G401 (cell line): ENCODE measurements at regions not wholly inside any gene's neighbourhood (a gene's known extent, or its start where the extent isn't known, plus 50 kb on each side); places are given as distances from the start of the nearest gene placed in this dataset.
"Not testable (repeated sequence)": the region's sequence is repeated elsewhere in the genome, so short reads cannot be mapped to it uniquely, and the experiment has no call there.

ENCODE experiments used
- DNase-seq: peaks from one replicate; pipeline ENCODE4 v3.0.0-alpha.2; 2015; ENCODE audit warnings: low spot score
- in situ Hi-C: cut with HindIII; loops from 2 replicates; pipeline ENCODE4 v1.10.0; 2016; ENCODE audit warnings: low sequenced_read_pairs, mixed read lengths

DNA sequence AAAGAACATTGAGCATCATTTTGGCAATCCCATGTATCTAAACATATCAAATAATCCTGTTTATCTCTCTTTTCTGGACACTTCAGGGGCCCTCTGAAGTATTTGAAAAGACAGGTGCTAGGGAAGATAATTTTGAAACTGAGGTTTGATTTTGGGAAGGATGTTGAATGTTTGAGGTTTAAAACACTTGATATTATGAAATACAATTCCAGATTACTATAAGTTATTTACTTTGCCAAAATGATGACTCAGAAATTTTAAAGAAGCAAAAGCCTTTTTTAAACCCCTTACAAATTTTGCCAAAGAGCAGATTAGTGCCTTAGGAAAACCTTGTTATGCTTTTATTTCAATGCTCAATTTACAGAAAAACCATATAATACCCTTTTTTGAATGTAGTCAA, 99.1 kb upstream of the ARMC3 start:
- in situ Hi-C loops, result not testable (repeated sequence)

DNA sequence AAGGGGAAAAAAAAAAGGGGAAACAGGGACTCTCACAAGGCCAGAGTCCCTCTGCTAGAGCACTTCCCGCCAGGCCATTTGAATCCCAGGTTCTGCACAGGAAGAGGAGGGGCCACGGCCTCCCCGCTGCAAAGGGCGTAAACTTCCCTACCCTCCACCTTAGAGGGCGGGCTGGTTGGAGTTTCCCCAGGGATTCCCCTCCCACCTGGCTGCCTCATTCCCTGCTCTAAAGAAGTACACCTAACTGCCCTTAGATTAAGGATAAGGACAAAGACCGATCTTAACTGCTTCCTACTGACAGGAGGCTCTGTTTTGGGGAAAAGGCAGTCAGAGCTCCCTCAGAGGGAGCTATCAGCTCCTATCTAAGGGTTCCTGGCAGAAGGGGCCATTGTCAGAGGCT, 102.0 kb upstream of the ARMC3 start:
- no peak for DNase-seq
- in situ Hi-C loops, result no loop called here

More for the DNA sequence above, 99.1 kb upstream of the ARMC3 start:
- not testable (repeated sequence) for DNase-seq

DNA sequence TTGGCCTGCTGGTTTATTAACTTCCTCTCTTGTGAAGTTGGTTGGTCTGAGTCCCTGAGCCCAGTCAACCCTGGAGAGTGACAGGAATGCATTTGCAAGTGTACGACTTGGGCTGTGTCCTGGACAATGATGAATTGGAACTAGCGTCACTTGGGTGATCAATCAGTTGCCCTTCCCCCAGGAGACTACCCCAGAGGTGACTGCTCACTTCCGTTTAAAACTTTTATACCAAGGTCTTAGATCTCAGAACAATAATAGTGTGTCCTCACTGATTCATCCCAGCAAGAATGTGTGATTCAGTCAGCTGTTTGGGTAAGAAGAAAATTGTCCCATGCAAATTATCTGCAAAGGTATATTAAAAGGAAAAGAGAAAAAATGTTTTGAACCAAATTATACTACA, 102.9 kb upstream of the ARMC3 start:
- DNase-seq, result no peak
- in situ Hi-C loops, result no loop called here

DNA sequence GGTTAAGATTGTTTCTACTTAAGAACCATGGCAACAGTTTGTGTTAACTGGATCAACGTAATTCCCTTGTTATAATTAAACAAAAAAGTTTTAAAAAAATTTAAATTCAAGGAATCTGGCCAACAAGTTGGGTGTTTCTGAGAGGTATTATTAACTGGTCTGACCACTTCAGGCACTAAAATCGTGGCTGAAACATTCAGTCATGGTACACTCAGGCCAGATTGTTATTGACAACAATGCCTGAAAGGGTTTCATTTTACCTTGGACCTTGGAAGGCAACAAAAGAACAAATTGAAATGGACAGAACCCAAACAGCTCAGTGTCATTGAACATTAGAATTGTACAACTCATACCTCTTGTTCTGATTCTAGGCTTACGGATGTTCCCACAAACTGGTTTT, 103.3 kb upstream of the ARMC3 start:
- no peak for DNase-seq
- in situ Hi-C loops, result no loop called here

DNA sequence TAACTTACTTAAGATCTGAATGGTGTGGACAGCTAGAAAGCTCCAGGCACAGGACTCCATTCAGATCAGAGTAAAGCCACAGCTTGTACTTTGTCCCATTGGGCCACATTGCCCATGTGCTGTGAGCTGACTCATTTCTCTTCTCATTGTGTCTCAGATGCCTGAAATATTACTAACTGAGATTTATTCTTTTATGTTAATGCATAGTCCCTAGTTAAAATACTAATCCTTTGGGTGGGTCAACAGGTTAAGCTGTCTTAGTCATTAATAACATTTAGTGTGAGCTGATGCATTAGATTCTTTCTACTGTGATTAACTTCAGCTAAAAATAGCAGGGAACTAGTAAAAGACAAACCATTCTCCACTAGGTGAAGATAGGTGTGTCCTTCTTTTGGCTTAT, 104.7 kb upstream of the ARMC3 start:
- DNase-seq, result no peak
- in situ Hi-C loops, result no loop called here

DNA sequence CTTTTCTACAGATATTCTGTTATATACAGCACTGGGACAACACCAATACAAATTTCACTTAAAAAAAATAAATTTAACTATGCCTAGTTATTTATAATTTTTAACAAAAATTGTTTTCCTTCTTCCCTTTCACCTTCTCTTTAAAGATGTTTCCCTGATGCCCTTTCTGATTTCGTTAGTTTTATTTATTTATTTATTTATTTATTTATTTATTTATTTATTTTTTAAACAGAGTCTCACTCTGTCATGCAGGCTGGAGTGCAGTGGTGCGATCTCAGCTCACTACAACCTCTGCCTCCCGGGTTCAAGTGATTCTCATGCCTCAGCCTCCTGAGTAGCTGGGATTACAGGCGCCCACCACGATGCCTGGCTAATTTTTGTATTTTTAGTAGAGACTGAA, 105.9 kb upstream of the ARMC3 start:
- in situ Hi-C loops, DNase-seq: not testable (repeated sequence)

DNA sequence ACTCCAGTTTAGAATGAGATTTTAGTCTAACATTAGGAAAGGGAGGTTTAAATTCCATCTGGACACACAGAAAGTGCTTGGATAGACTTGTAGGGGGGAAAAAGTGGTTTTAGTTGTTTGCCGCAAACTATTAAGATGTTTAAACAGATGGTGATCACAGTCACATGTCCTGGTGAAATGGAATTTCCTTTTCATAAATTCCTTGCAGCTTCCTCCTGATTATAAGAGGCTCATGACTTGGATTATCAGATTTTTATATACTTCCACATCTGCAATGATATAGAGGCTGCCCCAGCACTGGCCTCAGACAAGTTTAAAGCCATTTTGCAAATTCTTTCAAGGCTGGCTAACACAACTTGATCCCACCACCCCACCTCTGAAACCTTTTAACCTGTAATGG, 106.4 kb upstream of the ARMC3 start:
- in situ Hi-C loops, result no loop called here
- DNase-seq, result no peak

DNA sequence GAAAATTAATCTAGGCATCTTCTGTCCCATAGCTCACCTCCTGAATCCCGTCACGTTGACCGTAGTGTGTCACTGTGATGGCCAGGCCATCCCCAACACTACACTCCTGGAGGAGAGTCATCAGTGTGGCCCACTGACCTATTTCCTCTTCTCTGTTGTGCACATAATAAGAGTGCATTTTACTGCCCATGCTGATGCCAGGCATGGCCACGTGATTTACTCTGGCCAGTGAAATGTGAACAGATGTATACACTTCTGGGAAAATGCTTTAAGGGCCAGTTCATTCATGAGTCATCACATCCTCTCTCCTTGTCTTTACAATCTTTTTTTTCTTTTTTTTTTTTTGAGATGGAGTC, 101.9 kb upstream of the PIP4K2A start:
- in situ Hi-C loops, result no loop called here

DNA sequence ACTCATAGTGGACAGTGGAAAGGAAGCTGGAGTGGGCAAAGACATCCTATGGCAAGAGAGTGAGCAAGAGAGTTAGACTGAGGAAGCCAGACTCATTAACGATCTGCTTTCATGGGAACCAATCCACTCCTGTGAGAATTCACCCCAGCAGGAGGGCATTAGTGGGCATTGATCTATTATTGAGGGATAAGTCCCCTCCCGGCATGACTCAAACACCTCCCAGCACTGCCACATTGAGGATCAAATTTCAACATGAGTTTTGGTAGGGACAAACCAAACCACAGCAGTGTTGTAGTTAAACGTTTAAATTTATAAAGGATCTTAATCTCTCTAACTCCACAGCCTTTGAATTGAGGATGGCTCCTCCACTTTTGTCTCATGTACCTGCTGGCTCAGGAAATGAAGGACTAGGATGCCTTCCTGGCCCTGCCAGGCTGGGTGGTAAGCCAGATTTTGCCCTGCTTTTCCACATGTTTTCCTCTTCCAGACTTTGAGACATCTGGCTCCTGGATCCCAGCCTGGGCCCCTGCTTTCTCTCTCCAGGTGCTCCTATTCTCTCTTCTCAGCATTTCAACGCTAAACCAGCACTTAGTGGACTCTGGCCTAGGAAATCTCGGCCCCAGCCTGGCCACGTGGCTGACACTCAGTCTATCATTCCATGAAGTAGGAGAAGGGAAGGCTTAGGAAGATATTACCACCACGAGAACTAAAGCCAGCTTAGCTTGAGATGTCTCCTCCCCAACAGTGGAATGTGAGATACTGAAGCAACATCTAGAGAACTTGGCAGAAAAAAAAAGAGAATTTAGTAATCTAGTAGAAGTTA, 96.5 kb upstream of the PIP4K2A start:
- in situ Hi-C loops, result no loop called here
- DNase-seq, result no peak

More for the DNA sequence above, 101.9 kb upstream of the PIP4K2A start:
- DNase-seq, result no peak

DNA sequence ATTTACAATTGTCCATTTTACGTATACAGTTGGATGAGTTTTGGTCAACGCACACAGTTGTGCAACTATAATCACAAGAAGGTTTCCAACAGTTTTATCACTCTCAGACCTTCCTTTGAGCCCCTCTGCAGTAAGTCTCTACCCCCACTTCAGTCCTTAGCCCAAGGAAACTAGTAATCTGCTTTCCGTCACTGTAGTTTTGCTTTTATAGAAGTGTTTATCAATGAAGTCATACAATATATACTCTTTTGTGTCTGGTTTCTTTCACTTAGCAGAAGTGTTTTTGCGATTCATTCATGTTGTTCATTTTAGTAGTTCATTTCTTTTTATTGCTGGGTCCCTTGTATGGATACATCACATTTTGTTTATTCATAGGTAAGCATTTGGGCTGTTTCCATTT, 92.9 kb upstream of the PIP4K2A start:
- in situ Hi-C loops, result no loop called here
- DNase-seq, result no peak

DNA sequence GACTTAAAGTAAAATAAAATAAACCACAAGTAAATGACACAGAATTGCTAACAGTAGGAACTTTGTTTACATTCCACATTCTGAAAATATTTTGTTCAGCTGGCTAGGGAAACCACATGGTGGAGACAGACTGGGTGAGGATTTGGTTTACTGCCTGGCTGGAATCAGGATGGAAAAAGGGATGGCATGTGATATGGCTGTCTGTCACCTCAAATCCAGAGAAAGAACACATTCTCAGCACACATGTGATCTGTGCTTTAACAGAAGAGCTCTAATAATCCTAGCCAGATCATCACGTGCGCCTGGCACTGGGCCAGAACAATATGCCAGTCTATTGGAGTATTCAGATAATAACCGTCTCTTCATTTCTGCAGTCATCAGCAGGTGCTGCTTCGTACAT, 90.9 kb upstream of the PIP4K2A start:
- in situ Hi-C loops, result no loop called here
- peak; percentile 1 for DNase-seq

DNA sequence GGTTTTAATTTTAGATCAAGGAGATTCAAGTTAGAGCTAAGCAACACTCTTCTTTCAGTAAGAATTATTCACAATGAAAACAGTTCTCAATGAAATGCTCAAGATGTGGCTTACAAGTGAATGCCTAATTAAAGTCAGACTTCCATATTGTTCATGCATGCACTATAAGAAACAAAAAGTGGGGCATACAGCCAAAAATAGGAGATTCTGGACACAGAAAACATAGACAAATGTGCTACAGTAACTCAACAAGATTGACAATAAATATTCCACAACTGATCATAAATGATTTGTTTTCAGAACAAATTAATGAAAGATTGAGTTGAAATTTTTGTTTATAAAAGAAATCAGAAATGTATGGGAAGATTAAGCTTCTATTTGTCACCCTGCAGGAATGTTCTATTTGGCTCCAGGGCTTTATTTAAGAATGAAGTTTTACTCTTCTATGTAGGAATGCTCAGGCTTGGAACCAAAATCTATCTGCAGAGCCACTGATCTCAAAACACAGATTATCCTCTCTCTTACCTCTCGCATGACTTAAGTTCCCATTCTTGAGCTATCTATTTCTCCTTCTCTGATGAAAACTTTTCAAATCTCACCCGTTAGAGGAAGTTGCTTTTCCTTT, 89.0 kb upstream of the PIP4K2A start:
- in situ Hi-C loops, result no loop called here
- DNase-seq, result no peak

DNA sequence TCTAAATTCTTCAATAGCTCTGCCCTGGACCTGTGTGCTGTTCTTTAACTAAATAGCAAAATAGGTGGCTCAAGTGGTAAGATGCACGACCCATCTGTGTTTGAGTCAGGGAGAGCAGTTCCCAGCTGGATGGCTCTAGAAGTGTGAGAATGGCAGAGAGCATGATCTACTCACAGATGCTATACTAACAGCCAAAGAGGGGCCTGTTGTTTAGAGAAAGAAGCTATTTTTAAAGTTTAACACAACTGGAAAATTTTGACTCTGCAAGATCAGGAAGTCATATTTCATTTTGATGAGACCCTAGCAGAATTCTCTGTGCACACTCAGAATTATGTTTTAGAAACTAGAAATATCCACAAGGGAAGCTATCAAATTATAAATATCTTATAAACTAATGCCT, 87.4 kb upstream of the PIP4K2A start:
- DNase-seq, result no peak
- in situ Hi-C loops, result no loop called here

DNA sequence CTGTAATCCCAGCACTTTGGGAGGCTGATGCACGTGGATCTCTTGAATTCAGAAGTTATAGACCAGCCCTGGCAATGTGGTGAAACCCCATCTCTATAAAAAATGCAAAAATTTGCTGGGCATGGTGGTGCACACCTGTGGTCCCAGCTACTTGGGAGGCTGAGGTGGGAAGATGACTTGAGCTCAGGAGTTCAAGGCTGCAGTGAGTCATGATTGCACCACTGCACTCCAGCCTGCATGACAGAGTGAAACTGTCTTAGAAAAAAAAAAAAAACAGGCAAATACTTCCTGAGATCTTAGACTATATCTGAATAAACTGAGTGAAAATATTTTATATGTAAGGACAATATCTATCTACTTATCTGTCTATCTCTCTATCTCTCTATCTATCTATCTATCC, 83.4 kb upstream of the PIP4K2A start:
- in situ Hi-C loops, DNase-seq: not testable (repeated sequence)

DNA sequence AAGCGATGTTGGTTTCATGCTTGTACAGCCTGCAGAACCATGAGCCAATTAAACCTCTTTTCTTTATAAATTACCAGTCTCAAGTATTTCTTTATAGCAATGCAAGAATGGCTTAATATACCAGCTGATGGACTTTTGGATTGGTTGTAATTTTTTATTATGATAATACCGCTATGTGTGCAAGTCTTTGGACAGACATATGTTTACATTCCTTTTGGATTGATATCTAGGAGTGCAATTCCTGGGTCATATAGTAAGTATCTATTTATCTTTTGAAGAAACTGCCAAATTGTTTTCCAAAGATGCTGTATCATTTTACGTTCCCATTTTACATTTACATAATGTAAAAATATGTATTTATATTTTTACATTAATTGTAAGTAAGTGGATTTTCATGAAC, 81.2 kb upstream of the PIP4K2A start:
- in situ Hi-C loops, result no loop called here
- DNase-seq, result no peak

DNA sequence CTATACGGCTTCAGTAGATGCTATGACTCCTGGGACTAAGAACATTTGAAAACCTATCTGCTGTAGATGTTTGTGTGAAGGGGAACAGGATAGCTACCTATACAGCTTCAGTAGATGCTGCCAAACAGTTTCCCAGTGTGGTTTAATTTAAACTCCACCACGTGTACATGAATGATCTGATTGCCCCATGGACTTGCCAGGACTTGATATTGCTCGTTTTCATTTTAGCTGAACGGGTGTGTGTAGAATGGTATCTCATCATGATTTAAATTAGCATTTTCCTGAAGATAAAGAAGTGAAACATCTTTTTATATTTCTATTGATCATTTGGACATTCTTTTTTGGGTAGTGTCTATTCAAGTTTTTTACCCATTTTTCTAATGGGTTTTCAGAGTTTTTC, 77.8 kb upstream of the PIP4K2A start:
- DNase-seq, result no peak
- in situ Hi-C loops, result no loop called here

DNA sequence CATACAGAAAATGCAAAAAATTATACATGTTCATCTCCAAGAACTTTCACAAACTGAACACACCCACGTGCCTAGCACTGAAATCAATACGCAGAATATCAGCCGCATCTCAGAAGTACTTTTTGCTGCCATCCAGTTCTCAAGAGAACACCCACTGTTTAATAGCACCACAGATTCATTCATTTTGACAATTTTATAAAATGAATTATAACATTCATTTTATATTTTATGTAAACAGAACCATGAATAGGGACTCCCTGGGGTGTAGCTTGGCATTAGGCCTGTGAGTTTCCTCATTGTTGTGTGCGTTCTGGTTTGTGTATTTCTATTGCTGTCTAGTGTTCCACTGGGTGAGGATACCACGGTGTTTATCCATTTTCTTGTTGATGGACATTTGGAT, 77.3 kb upstream of the PIP4K2A start:
- no peak for DNase-seq
- in situ Hi-C loops, result no loop called here

DNA sequence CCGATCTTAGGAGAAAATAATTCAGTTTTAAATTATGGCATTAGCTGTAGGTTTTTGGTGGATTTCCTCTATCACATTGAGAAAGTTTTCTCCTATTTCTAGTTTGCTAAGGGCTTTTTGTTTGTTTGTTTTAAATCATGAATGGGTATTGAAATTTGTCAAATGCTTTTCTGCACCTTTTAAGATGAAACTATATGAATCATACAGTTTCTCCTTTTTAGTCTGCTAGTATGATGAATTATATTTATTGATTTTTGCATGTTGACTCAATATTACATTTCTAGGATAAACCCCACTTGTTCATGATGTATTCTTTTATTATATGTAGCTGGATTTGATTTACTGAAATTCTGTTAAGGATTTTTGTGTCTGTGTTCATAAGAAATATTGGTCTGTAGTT, 70.3 kb upstream of the PIP4K2A start:
- DNase-seq, result no peak
- in situ Hi-C loops, result no loop called here

DNA sequence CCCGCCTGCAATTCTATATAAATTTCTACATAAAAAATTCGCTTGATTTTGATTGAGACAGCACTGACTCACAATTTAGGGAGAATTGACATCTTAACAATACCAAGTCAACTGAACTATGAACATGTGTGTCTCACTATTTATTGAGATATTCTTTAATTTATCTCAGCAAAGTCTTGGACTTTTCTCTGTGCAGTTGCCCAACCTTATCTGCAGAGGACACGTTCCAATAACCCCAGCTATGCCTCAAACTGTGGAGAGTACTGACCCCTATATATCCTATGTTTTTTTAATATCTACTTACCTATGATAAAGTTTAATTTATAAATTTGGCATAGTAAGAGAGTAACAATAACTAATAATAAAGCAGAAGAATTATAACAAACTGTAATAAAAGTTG, 69.4 kb upstream of the PIP4K2A start:
- in situ Hi-C loops, result no loop called here
- DNase-seq, result no peak

DNA sequence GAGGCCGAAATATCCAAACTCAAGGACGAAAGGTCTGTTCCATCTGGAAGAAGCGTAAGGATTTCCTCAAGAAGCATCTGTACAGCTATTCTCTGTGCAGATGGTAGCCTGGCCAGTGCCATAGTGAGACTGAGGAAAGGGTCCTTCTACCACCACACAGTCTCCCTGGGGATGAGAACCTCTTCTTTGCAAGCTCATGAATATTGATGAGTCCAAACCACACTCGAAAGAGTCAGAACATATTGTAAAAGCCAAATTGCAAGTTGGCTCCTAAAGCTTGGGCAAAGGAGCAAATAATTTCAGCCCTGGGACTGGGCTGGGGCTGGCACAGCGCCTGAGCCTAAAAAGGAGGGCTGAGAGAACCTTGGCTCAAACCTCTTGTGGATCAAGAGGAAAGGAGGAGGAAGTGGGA, 66.1 kb upstream of the PIP4K2A start:
- DNase-seq, result peak; percentile 30
- in situ Hi-C loops, result no loop called here
